K562 (cell line): ENCODE measurements at regions not wholly inside any gene's neighbourhood (a gene's known extent, or its start where the extent isn't known, plus 50 kb on each side); places are given as distances from the start of the nearest gene placed in this dataset.

Experiments used
- EZH2 ChIP-seq: IDR thresholded peaks from 2 replicates; pipeline ENCODE4 v1.6.1; 2012; ENCODE audit warnings: low read depth, mild to moderate bottlenecking, inconsistent platforms, low read length, borderline replicate concordance
- HMBOX1 ChIP-seq: sonication (generic); IDR thresholded peaks from 2 replicates; pipeline ENCODE4 v1.6.1; 2016
- MBD1 ChIP-seq: fragments of 250-450 bp; sonication (Bioruptor Pico); IDR thresholded peaks from 2 replicates; pipeline ENCODE4 v1.8.0; 2022; ENCODE audit warnings: inconsistent platforms
- MCM7 ChIP-seq, 2 experiments: fragments of 450-650 bp; IDR thresholded peaks; 2 replicates each; pipeline ENCODE4 v1.6.1; 2016 to 2018
- PRDM10 ChIP-seq: fragments of 450-650 bp; IDR thresholded peaks from 2 replicates; pipeline ENCODE4 v1.6.1; 2018; ENCODE audit not compliant: partially characterized antibody
- RFX7 ChIP-seq: fragments of 250-450 bp; sonication (Bioruptor Pico); IDR thresholded peaks from 2 replicates; pipeline ENCODE4 v1.5.1; 2021; ENCODE audit warnings: mild to moderate bottlenecking
- SMAD3 ChIP-seq: fragments of 450-650 bp; formaldehyde crosslinking; conservative IDR thresholded peaks from 2 replicates; pipeline ENCODE4 v1.4.0; 2020; ENCODE audit warnings: mild to moderate bottlenecking
- TCF7L2 ChIP-seq: fragments of 150-350 bp; IDR thresholded peaks from 2 replicates; pipeline ENCODE4 v1.6.1; 2016; ENCODE audit warnings: low read depth, mild to moderate bottlenecking, low read length, moderate library complexity
- ZNF23 ChIP-seq: fragments of 250-450 bp; sonication (Bioruptor Pico); IDR thresholded peaks from 2 replicates; pipeline ENCODE4 v1.4.0; 2020; ENCODE audit warnings: mild to moderate bottlenecking
- ZNF263 ChIP-seq: sonication (generic); formaldehyde crosslinking; IDR thresholded peaks from 2 replicates; pipeline ENCODE4 v1.8.0; 2022; ENCODE audit warnings: mild to moderate bottlenecking, missing genetic modification reagents, borderline replicate concordance
- ZNF316 ChIP-seq: fragments of 450-650 bp; IDR thresholded peaks from 2 replicates; pipeline ENCODE4 v1.6.1; 2016
- ZNF41 ChIP-seq: fragments of 250-450 bp; sonication (Bioruptor Pico); conservative IDR thresholded peaks from 2 replicates; pipeline ENCODE4 v1.4.0; 2020; ENCODE audit warnings: mild to moderate bottlenecking

- no peak for TF ChIP-seq ZNF41 (CRISPR knock-in tag)
- no peak for TF ChIP-seq SMAD3 (CRISPR knock-in tag)
- TF ChIP-seq ZNF316 = peak; percentile 62
- no peak for TF ChIP-seq RFX7 (CRISPR knock-in tag)
- no peak for TF ChIP-seq TCF7L2
- no peak for TF ChIP-seq MCM7 (IDR thresholded peaks at IDR 0.05)
- TF ChIP-seq HMBOX1 = peak; percentile 44; the same call in 1 of the 2 replicates
- no peak for TF ChIP-seq EZH2
- no peak for TF ChIP-seq MBD1
- TF ChIP-seq PRDM10 = no peak
- TF ChIP-seq ZNF23 (CRISPR knock-in tag) = no peak
- no peak for TF ChIP-seq ZNF263 (CRISPR knock-in tag)
These were observed 115.0 kb downstream of the RAP2B start (continued) for GRCh38 chr3:153277029-153277428.
